ENCODE measurements at regions not wholly inside any gene's neighbourhood (a gene's known extent, or its start where the extent isn't known, plus 50 kb on each side); places are given as distances from the start of the nearest gene placed in this dataset.
"Not testable (repeated sequence)": the region's sequence is repeated elsewhere in the genome, so short reads cannot be mapped to it uniquely, and the experiment has no call there.

DNA sequence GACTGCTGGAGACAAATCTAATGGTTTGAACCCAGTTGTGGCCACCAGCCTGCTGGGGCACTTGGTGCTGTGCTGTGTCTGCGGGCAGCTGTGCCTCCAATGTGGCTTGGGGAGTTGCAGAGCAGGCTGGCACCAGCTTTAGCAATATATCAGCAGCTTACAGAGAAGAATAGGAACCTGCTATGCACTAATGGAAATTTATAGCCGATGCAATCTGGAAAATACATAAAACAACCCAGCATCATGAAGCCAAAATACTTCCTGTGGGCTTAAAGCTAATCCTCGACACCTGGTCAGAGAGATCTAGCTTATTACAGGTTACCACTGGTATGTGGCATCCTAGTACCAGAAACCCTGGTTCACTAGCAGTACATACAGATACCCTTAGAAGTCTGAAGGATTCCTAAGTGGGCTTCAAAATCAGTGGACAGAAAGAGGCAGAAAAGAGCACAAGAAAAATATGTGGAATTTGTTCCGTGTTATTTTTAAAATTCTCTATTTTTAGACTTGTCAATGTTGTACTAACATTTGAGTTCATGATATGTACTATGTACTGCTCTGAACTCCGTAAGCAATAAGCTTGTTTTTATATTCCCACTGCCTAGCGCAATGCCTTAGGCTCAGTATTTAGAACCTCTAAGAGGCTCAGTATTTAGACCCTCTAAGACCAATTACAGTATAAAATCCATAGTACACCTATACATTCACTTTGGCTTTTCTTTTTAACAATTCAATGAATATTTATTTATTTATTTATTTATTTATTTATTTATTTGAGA is 194.7 kb downstream of the UXS1 start:
- Histone ChIP-seq H3K4me3 (no peak overlapping the region), H3K36me3 (replicated peaks in 1 of 2; ENCODE audit: insufficient read depth in 1 of 2, low read depth in 2 of 2) (no peaks in the 10 kb centered on the region), H3K27me3 (no peaks in the 10 kb centered on the region), H3K27ac (no peak overlapping the region), H3K9me3 (peaks cover 0 to 8% (median 0%) of the 10 kb centered on the region in 3 donors), H3K4me1 (no peaks in the 10 kb centered on the region)
- intact Hi-C loops (cut with DNase I), result no loop called here
- WGBS, 2 donors, result 89 to 90% methylated on average over 6 of the region's 6 CpGs
- ATAC-seq (no peak), DNase-seq (no peak)
- TF ChIP-seq POLR2A (IDR thresholded peaks at IDR 0.05) (no peak), CTCF (IDR thresholded peaks at IDR 0.05) (no peak)

GRCh38 chr2:105997711-105998110 is 196.4 kb downstream of the UXS1 start:
- Histone ChIP-seq H3K9me3 (peaks cover 0 to 16% (median 0%) of the 10 kb centered on the region in 3 donors), H3K36me3 (replicated peaks in 1 of 2; ENCODE audit: insufficient read depth in 1 of 2, low read depth in 2 of 2) (no peaks in the 10 kb centered on the region), H3K4me3 (no peak overlapping the region), H3K27ac (no peak overlapping the region), H3K4me1 (no peaks in the 10 kb centered on the region), H3K27me3 (no peaks in the 10 kb centered on the region)
- intact Hi-C loops (cut with DNase I), result no loop called here
- WGBS, 2 donors, result 58 to 78% methylated on average over 2 of the region's 2 CpGs
- DNase-seq, result no peak
- TF ChIP-seq CTCF (IDR thresholded peaks at IDR 0.05), result no peak
- TF ChIP-seq POLR2A (IDR thresholded peaks at IDR 0.05), result no peak
- no peak for ATAC-seq

DNA sequence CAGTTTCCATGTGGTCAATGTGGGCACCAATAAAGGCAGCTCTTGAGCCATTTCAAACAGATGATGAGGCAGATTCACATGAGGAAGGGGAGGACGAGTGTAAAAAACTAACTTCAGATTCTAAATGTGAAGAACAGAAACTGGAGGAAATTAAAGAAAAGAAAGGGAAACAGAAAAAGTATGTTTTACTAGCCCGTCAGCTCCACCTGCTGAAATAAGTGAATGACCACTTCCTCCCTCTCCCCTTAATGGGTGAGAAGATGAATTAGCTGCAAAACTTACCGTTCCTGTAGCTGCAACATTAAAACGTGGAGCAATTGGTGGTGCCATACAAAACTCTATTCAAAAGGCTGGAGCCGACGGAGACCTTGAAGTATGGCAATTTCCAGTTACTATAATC is 203.5 kb downstream of the UXS1 start:
- 48 to 52% methylated on average over 6 of the region's 6 CpGs for WGBS, 2 donors
- Histone ChIP-seq H3K27ac (no peak overlapping the region), H3K36me3 (replicated peaks in 1 of 2; ENCODE audit: insufficient read depth in 1 of 2, low read depth in 2 of 2) (no peaks in the 10 kb centered on the region), H3K4me3 (no peak overlapping the region), H3K4me1 (no peaks in the 10 kb centered on the region), H3K9me3 (peaks cover 0 to 16% (median 0%) of the 10 kb centered on the region in 3 donors), H3K27me3 (no peaks in the 10 kb centered on the region)
- intact Hi-C loops (cut with DNase I), result no loop called here
- no peak for DNase-seq
- TF ChIP-seq CTCF (IDR thresholded peaks at IDR 0.05), result no peak
- TF ChIP-seq POLR2A (IDR thresholded peaks at IDR 0.05), result no peak
- no peak for ATAC-seq

- ATAC-seq; H3K4me3 ChIP-seq; H3K36me3 ChIP-seq (replicated peaks in 1 of 2; ENCODE audit: insufficient read depth in 1 of 2, low read depth in 2 of 2); H3K27me3 ChIP-seq; H3K27ac ChIP-seq; H3K4me1 ChIP-seq; DNase-seq; intact Hi-C loops (cut with DNase I): not testable (repeated sequence)
- WGBS, 2 donors, result 68 to 87% methylated on average over 2 of the region's 2 CpGs
- H3K9me3 ChIP-seq, result peaks cover 0 to 11% (median 0%) of the 10 kb centered on the region in 3 donors
Measured at GRCh38 chr2:105989803-105990202, 204.3 kb downstream of the UXS1 start.

DNA sequence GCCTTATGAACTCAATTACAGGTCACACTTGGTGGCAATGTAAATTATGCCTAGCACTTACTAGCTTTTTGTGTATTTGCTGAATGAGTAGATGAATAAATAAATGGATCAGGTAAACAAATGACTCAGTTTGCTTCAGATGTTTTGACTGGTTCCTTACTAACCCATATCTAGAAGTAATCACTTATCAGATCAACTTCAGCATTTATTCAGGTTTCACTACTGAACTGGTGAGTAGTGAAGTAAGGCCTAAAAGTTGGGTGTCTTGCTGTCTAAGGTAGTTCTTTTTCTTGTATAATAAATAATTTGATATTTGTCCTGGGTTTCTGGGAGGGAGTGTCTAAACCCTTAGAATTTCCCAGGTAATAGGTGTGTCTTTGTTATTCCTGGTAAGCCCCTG is 205.0 kb downstream of the UXS1 start:
- Histone ChIP-seq H3K4me3 (no peak overlapping the region), H3K9me3 (peaks cover 0 to 4% (median 0%) of the 10 kb centered on the region in 3 donors), H3K4me1 (no peaks in the 10 kb centered on the region), H3K36me3 (replicated peaks in 1 of 2; ENCODE audit: insufficient read depth in 1 of 2, low read depth in 2 of 2) (no peaks in the 10 kb centered on the region), H3K27me3 (no peaks in the 10 kb centered on the region), H3K27ac (no peak overlapping the region)
- no peak for TF ChIP-seq CTCF (IDR thresholded peaks at IDR 0.05)
- TF ChIP-seq POLR2A (IDR thresholded peaks at IDR 0.05), result no peak
- no peak for ATAC-seq
- intact Hi-C loops (cut with DNase I), result no loop called here
- no peak for DNase-seq
